Karpas-422 (cell line): ENCODE measurements at regions not wholly inside any gene's neighbourhood (a gene's known extent, or its start where the extent isn't known, plus 50 kb on each side); places are given as distances from the start of the nearest gene placed in this dataset.
"Not testable (repeated sequence)": the region's sequence is repeated elsewhere in the genome, so short reads cannot be mapped to it uniquely, and the experiment has no call there.

Source experiments
- DNase-seq: peaks from one replicate; pipeline ENCODE4 v3.0.0-alpha.2; 2015
- H2AFZ ChIP-seq: fragments of 200-600 bp; sonication (generic); 2 replicates; pipeline ENCODE4 v1.6.1; 2014; ENCODE audit warnings: antibody characterized with exemption, low read length, mixed read lengths
- H3K27ac ChIP-seq: fragments of 200-600 bp; sonication (generic); 2 replicates; pipeline ENCODE4 v1.5.1; 2014; ENCODE audit warnings: mild to moderate bottlenecking, low read length, moderate library complexity
- H3K27me3 ChIP-seq: fragments of 200-600 bp; sonication (generic); 2 replicates; pipeline ENCODE4 v1.6.1; 2014; ENCODE audit warnings: low read length, mixed read lengths
- H3K36me3 ChIP-seq: fragments of 200-600 bp; sonication (generic); 2 replicates; pipeline ENCODE4 v1.6.1; 2014; ENCODE audit warnings: low read length, mixed read lengths; ENCODE audit not compliant: insufficient read depth
- H3K4me1 ChIP-seq: fragments of 200-600 bp; sonication (generic); 2 replicates; pipeline ENCODE4 v1.6.1; 2014; ENCODE audit warnings: mild to moderate bottlenecking, low read length, mixed read lengths
- H3K4me2 ChIP-seq: fragments of 200-600 bp; sonication (generic); 2 replicates; pipeline ENCODE4 v1.6.1; 2014; ENCODE audit warnings: low read length, low read depth, mild to moderate bottlenecking; ENCODE audit not compliant: poor library complexity, severe bottlenecking
- H3K4me3 ChIP-seq: fragments of 200-600 bp; sonication (generic); 2 replicates; pipeline ENCODE4 v1.5.1; 2014; ENCODE audit warnings: mild to moderate bottlenecking, antibody characterized with exemption, low read length, mixed read lengths
- H3K79me2 ChIP-seq: fragments of 200-600 bp; sonication (generic); 2 replicates; pipeline ENCODE4 v1.6.1; 2014; ENCODE audit warnings: mild to moderate bottlenecking, low read length, mixed read lengths
- H3K9ac ChIP-seq: fragments of 200-600 bp; sonication (generic); 2 replicates; pipeline ENCODE4 v1.6.0; 2014; ENCODE audit warnings: low read length
- H3K9me2 ChIP-seq: fragments of 200-600 bp; sonication (generic), shearing (Covaris generic); replicated peaks from 2 replicates; pipeline ENCODE4 v1.6.0; 2014; ENCODE audit warnings: mild to moderate bottlenecking, low read length, moderate library complexity; ENCODE audit not compliant: insufficient read depth
- H3K9me3 ChIP-seq: fragments of 300-700, 200-600 bp; sonication (generic); 2 replicates; pipeline ENCODE4 v1.6.1; 2014; ENCODE audit warnings: low read length, mixed read lengths
- H4K20me1 ChIP-seq: fragments of 200-600 bp; sonication (generic); 2 replicates; pipeline ENCODE4 v1.6.1; 2014; ENCODE audit warnings: mild to moderate bottlenecking, antibody characterized with exemption, low read length, low read depth; ENCODE audit not compliant: insufficient read depth

DNA sequence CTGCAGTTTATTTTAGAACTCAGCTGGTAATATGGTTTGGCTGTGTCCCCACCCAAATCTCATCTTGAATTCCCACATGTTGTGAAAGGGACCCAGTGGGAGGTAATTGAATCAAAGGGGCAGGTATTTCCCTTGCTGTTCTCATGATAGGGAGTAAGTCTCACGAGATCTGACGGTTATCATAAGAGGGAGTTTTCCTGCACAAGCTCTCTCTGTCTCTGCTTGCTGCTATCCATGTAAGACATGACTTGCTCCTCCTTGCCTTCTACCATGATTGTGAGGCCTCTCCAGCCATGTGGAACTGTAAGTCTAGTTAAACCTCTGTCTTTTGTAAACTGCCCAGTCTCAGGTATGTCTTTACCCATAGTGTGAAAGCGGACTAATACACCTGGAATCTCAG is 360.8 kb downstream of the SFMBT2 start:
- H3K4me1 ChIP-seq, H3K36me3 ChIP-seq, DNase-seq, H2AFZ ChIP-seq, H3K9me3 ChIP-seq, H3K27me3 ChIP-seq, H3K9me2 ChIP-seq, H3K4me3 ChIP-seq, H3K79me2 ChIP-seq, H3K4me2 ChIP-seq, H3K27ac ChIP-seq, H4K20me1 ChIP-seq, H3K9ac ChIP-seq: not testable (repeated sequence)

DNA sequence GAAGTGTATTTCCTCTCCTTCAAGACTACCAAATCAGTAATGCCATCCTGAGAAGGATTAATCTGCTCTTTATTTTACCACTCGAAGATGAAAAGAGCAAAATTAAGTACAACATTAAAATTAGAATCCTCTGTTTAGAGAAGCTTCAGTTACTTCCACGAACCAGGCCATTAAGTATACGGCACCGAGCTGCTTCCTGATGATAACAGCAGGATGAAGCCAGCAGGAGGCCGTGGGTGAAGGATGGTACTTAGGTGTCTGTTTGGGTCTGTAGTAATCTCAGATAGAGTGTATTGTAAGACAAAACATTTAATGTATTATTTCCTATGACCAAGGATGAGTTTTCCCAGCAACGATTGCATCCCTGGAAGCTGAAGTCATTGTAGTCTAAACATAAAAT is 362.8 kb downstream of the SFMBT2 start:
- Histone ChIP-seq H3K27ac (no peak overlapping the region), H3K9me2 (no peaks in the 10 kb centered on the region), H3K27me3 (no peaks in the 10 kb centered on the region), H3K4me2 (no peak overlapping the region), H3K9me3 (no peaks in the 10 kb centered on the region), H2AFZ (no peak overlapping the region), H3K9ac (no peak overlapping the region), H3K4me3 (no peak overlapping the region), H3K36me3 (no peaks in the 10 kb centered on the region), H3K79me2 (no peaks in the 10 kb centered on the region), H4K20me1 (no peaks in the 10 kb centered on the region), H3K4me1 (no peaks in the 10 kb centered on the region)
- DNase-seq, result no peak

DNA sequence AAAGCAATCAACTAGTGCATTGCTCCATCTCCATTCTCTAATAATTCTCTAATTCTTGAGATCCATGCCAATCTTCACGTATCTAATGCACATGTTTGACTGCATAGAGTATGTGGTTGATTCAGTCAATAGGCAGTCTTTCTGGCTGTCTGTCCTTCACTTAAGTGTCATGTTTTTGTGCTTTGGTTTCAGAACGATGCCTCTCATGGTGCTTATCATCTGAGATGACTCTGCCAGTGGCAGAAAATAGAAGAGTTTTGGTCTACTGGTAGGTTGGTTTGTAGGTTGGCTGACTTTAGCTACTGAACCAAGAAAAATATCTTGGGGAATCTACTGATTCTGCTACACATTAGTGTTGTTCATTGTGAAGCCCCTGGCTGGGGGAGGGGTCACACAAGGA is 364.2 kb downstream of the SFMBT2 start:
- no peaks in the 10 kb centered on the region for H3K27me3 ChIP-seq
- no peaks in the 10 kb centered on the region for H3K9me2 ChIP-seq
- H3K4me1 ChIP-seq, result no peaks in the 10 kb centered on the region
- no peak overlapping the region for H3K4me2 ChIP-seq
- no peak overlapping the region for H3K27ac ChIP-seq
- no peaks in the 10 kb centered on the region for H3K36me3 ChIP-seq
- no peaks in the 10 kb centered on the region for H3K79me2 ChIP-seq
- H4K20me1 ChIP-seq, result no peaks in the 10 kb centered on the region
- H3K9me3 ChIP-seq, result no peaks in the 10 kb centered on the region
- no peak overlapping the region for H2AFZ ChIP-seq
- no peak overlapping the region for H3K4me3 ChIP-seq
- no peak overlapping the region for H3K9ac ChIP-seq
- no peak for DNase-seq

DNA sequence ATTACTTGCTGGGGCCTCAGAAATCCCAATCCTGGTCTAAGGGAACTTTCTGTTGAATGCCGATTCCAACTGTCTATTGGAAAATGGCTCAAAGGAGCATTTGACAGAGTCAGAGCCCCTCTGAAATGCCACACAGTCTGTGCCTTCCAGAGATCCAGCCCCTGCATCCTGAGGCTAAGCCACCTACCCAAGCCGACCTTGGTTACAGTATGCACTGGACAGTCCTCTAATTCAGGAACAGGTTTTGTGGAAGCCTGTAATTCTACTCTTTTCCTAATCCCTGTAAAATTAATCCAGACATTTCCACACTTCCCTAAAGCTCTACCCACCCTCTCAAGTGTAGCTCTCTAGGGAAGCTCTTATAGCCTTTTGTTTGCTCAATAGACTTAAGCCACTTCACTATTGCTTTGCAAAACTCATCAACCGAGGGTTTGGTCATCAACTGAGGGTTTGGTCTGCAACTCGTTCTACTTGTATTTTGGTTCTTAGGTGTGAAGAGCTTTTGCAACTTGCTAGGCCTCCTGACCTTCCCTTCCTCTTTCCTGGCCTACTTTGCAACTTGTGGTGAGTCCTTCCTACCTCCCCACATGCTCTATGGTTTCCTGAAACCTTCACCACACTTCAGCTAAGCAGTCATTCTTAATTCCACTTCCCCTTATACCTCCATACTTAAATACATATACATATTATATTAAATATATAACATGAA is 364.8 kb downstream of the SFMBT2 start:
- no peak for DNase-seq
- no peak overlapping the region for H2AFZ ChIP-seq
- no peak overlapping the region for H3K9ac ChIP-seq
- no peak overlapping the region for H3K27ac ChIP-seq
- no peaks in the 10 kb centered on the region for H3K79me2 ChIP-seq
- H3K4me2 ChIP-seq, result no peak overlapping the region
- no peaks in the 10 kb centered on the region for H3K27me3 ChIP-seq
- no peaks in the 10 kb centered on the region for H3K9me3 ChIP-seq
- no peaks in the 10 kb centered on the region for H3K9me2 ChIP-seq
- H4K20me1 ChIP-seq, result no peaks in the 10 kb centered on the region
- no peak overlapping the region for H3K4me3 ChIP-seq
- H3K4me1 ChIP-seq, result no peaks in the 10 kb centered on the region
- H3K36me3 ChIP-seq, result no peaks in the 10 kb centered on the region

DNA sequence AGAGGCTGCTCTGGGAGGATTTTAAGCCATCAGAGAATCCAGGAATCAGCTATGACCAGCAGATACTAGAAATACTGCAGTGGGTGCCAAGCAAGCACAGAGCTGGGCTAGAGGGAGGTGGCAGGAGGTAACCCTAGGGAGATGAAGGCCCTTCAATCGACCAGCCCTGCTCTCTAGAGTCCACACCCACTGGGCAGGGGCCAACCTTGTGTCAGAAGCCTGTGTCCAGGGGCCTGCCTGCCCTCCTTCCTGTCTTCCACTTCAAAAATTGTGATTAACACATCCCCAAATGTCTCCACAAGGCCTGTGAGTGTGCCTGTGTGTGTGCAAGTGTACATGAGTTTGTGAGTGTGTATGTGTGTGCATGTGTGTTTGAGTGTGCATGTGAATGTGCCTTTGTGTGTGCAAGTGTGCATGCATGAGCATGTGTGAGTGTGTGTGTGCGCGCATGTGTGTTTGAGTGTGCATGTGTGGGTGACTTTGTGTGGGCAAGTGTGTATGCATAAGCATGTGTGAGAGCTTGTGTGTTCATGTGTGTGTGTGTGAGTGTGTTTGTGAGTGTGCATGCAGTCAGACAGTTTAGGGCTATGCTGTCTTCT is 367.7 kb downstream of the SFMBT2 start:
- Histone ChIP-seq H3K9me3 (no peaks in the 10 kb centered on the region), H3K27me3 (no peaks in the 10 kb centered on the region), H3K4me1 (no peaks in the 10 kb centered on the region), H2AFZ (no peak overlapping the region), H3K79me2 (no peaks in the 10 kb centered on the region), H3K36me3 (no peaks in the 10 kb centered on the region), H4K20me1 (peaks cover 2% of the 10 kb centered on the region; the same call in 1 of the 2 replicates), H3K4me3 (no peak overlapping the region), H3K9ac (no peak overlapping the region), H3K9me2 (no peaks in the 10 kb centered on the region), H3K27ac (no peak overlapping the region), H3K4me2 (no peak overlapping the region)
- no peak for DNase-seq

DNA sequence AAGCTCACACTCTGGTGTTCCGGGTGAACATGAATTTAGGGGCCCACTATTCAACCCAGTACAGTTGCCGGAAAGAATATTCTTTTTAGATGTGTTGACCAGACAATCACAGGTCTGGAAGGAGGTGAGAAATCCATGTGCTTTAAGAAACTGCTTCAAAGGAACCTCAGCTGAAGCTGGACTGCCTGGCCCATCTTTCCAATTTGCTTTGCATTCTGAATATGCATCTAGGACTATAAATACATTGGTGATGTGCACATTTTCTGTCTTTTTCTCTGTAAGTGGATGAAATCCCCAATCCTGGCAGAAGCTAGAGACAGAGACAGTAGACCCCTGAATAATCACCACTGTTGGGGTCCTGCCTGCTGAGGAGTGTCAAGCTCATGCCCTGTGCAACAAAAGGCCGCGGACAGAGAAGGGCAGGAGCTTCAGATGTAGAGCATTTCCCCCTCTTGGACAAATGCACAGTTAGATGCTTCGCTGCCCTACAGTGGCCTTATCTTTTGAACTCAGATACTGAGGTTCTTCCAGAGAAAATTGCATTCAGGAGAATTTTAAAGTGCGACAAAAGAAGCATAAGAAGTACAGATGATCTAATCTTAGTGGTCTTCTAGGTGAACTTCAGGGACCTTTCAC is 368.3 kb downstream of the SFMBT2 start:
- Histone ChIP-seq H2AFZ (no peak overlapping the region), H3K9ac (no peak overlapping the region), H3K9me3 (no peaks in the 10 kb centered on the region), H3K27ac (no peak overlapping the region), H3K4me2 (no peak overlapping the region), H3K4me1 (no peaks in the 10 kb centered on the region), H4K20me1 (peaks cover 2% of the 10 kb centered on the region; the same call in 1 of the 2 replicates), H3K79me2 (no peaks in the 10 kb centered on the region), H3K36me3 (no peaks in the 10 kb centered on the region), H3K27me3 (no peaks in the 10 kb centered on the region), H3K4me3 (no peak overlapping the region), H3K9me2 (no peaks in the 10 kb centered on the region)
- no peak for DNase-seq

DNA sequence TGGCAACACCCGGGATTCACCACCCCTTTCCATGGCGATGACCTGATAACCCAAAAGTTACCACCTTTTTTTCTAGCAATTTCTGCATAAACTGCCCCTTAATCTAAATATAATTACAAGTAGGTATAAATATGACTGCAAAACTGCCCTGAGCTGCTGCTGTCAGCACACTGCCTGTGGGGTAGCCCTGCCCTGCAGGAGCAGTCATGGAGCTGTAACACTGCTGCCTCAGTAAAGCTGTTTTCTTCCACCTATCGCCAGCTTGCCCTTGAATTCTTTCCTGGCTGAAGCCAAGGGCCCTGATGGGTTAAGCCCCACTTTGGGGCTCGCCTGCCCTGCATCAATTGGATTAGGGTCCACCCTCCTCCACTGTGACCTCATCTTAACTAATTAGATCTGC is 368.8 kb downstream of the SFMBT2 start:
- H3K27ac ChIP-seq, result no peak overlapping the region
- no peaks in the 10 kb centered on the region for H3K27me3 ChIP-seq
- H3K9me2 ChIP-seq, result no peaks in the 10 kb centered on the region
- H3K4me2 ChIP-seq, result no peak overlapping the region
- no peak overlapping the region for H2AFZ ChIP-seq
- no peaks in the 10 kb centered on the region for H3K4me1 ChIP-seq
- peaks cover 2% of the 10 kb centered on the region; the same call in 1 of the 2 replicates for H4K20me1 ChIP-seq
- no peak overlapping the region for H3K4me3 ChIP-seq
- no peaks in the 10 kb centered on the region for H3K9me3 ChIP-seq
- no peaks in the 10 kb centered on the region for H3K79me2 ChIP-seq
- no peaks in the 10 kb centered on the region for H3K36me3 ChIP-seq
- H3K9ac ChIP-seq, result no peak overlapping the region
- DNase-seq, result no peak

DNA sequence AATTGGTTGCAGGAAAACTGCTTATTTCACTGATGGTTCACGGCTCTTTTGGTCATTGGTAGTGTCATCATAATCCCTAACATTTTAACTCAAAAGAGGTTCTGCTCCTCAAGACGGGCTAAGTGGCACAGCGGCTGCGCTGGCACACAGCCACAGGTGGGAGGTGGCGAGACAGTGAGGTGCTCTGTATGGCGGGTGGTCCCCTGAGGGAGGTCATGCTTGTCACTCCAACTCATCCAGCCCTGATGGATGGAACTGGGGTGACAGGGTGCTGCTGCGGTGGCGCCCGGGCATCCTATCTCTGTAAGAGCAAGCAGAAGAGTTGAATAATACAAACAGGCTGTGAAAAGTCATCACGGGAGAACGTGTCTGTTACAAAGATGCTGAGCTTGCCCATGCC is 370.2 kb downstream of the SFMBT2 start:
- H4K20me1 ChIP-seq, result peaks cover 2% of the 10 kb centered on the region; the same call in 1 of the 2 replicates
- H3K27ac ChIP-seq, result no peak overlapping the region
- H3K27me3 ChIP-seq, result no peaks in the 10 kb centered on the region
- H3K36me3 ChIP-seq, result no peaks in the 10 kb centered on the region
- no peaks in the 10 kb centered on the region for H3K4me1 ChIP-seq
- no peak for DNase-seq
- no peak overlapping the region for H3K4me3 ChIP-seq
- H3K9ac ChIP-seq, result no peak overlapping the region
- no peaks in the 10 kb centered on the region for H3K9me2 ChIP-seq
- no peaks in the 10 kb centered on the region for H3K79me2 ChIP-seq
- no peak overlapping the region for H3K4me2 ChIP-seq
- H3K9me3 ChIP-seq, result no peaks in the 10 kb centered on the region
- no peak overlapping the region for H2AFZ ChIP-seq
